ENCODE measurements at regions not wholly inside any gene's neighbourhood (a gene's known extent, or its start where the extent isn't known, plus 50 kb on each side); places are given as distances from the start of the nearest gene placed in this dataset.

GRCh38 chr1:191260056-191260455 lies 782.4 kb upstream of the BRINP3 start:
- Histone ChIP-seq H4K5ac (ENCODE audit: low read depth, low read length) (no peak overlapping the region), H3K9me3 (ENCODE audit: control insufficient read depth, insufficient read depth, low read length) (no peaks in the 10 kb centered on the region), H4K8ac (ENCODE audit: low read depth in 2 of 2, low read length in 2 of 2) (no peak overlapping the region), H2BK20ac (ENCODE audit: low read depth, low read length) (no peak overlapping the region), H3K23ac (ENCODE audit: low read depth, low read length) (no peak overlapping the region), H3K27ac (ENCODE audit: insufficient read depth, low read length) (no peak overlapping the region), H3K79me1 (ENCODE audit: low read depth in 1 of 2, low read length in 2 of 2) (no peaks in the 10 kb centered on the region), H3K18ac (ENCODE audit: low read depth, low read length) (no peak overlapping the region), H2AFZ (replicated peaks; ENCODE audit: low read length, poor library complexity) (no peak overlapping the region), H2AK5ac (ENCODE audit: low read depth, low read length) (no peak overlapping the region), H3K4me3 (ENCODE audit: insufficient read depth, low read depth, low read length) (no peak overlapping the region), H3K4ac (ENCODE audit: low read depth, low read length) (no peak overlapping the region), H3K56ac (ENCODE audit: extremely low read depth, insufficient read depth, low read length) (no peak overlapping the region), H2AK9ac (replicated peaks; ENCODE audit: low read depth, low read length, poor library complexity) (no peak overlapping the region), H4K20me1 (ENCODE audit: insufficient read depth, low read length) (no peaks in the 10 kb centered on the region), H3K27me3 (ENCODE audit: control insufficient read depth, insufficient read depth, low read length) (no peaks in the 10 kb centered on the region), H3K14ac (replicated peaks; ENCODE audit: low read depth, low read length) (no peak overlapping the region), H3K9ac (ENCODE audit: low read depth, low read length) (no peak overlapping the region), H4K91ac (ENCODE audit: insufficient read depth, low read depth, low read length) (no peak overlapping the region), H2BK120ac (ENCODE audit: low read depth, low read length) (no peak overlapping the region), H2BK15ac (ENCODE audit: low read depth, low read length) (no peak overlapping the region), H2BK5ac (ENCODE audit: low read depth, low read length, poor library complexity, severe bottlenecking) (no peak overlapping the region), H3K4me1 (ENCODE audit: control insufficient read depth, insufficient read depth, low read length) (no peaks in the 10 kb centered on the region), H3K9me1 (ENCODE audit: insufficient read depth, low read length) (no peaks in the 10 kb centered on the region), H3K36me3 (ENCODE audit: control insufficient read depth, insufficient read depth, low read length) (no peaks in the 10 kb centered on the region), H3K4me2 (ENCODE audit: low read depth, low read length) (no peak overlapping the region)
- in situ Hi-C loops (cut with MboI; ENCODE audit: low sequenced_read_pairs), result no loop called here
- no peak for TF ChIP-seq SMC3 (IDR thresholded peaks at IDR 0.05; ENCODE audit: low read depth, low read length)
- no peak for TF ChIP-seq CEBPB (IDR thresholded peaks at IDR 0.05; ENCODE audit: low read depth, low read length)
- TF ChIP-seq BHLHE40 (IDR thresholded peaks at IDR 0.05; ENCODE audit: low read depth, low read length), result no peak
- no peak for TF ChIP-seq USF2 (IDR thresholded peaks at IDR 0.05; ENCODE audit: low read depth, low read length)
- no peak for TF ChIP-seq ELK1 (IDR thresholded peaks at IDR 0.05; ENCODE audit: borderline replicate concordance, low read depth, low read length)
- no peak for TF ChIP-seq CHD1 (IDR thresholded peaks at IDR 0.05; ENCODE audit: low read depth, low read length)
- TF ChIP-seq, protein P1, sequence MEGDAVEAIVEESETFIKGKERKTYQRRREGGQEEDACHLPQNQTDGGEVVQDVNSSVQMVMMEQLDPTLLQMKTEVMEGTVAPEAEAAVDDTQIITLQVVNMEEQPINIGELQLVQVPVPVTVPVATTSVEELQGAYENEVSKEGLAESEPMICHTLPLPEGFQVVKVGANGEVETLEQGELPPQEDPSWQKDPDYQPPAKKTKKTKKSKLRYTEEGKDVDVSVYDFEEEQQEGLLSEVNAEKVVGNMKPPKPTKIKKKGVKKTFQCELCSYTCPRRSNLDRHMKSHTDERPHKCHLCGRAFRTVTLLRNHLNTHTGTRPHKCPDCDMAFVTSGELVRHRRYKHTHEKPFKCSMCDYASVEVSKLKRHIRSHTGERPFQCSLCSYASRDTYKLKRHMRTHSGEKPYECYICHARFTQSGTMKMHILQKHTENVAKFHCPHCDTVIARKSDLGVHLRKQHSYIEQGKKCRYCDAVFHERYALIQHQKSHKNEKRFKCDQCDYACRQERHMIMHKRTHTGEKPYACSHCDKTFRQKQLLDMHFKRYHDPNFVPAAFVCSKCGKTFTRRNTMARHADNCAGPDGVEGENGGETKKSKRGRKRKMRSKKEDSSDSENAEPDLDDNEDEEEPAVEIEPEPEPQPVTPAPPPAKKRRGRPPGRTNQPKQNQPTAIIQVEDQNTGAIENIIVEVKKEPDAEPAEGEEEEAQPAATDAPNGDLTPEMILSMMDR (conservative IDR thresholded peaks at IDR 0.05; ENCODE audit: low read depth, low read length), result no peak
- no peak for TF ChIP-seq RCOR1 (IDR thresholded peaks at IDR 0.05; ENCODE audit: insufficient replicate concordance, low read length)
- TF ChIP-seq POLR2A (IDR thresholded peaks at IDR 0.05; ENCODE audit: low read depth, low read length), result no peak
- no peak for TF ChIP-seq MAFK (IDR thresholded peaks at IDR 0.05; ENCODE audit: low read depth, low read length)
- TF ChIP-seq RFX5 (IDR thresholded peaks at IDR 0.05; ENCODE audit: low read depth, low read length), result no peak
- TF ChIP-seq FOS (IDR thresholded peaks at IDR 0.05; ENCODE audit: low read depth, low read length), result no peak
- intact Hi-C loops (cut with micrococcal nuclease), result no loop called here
- no peak for DNase-seq
- POLR2A ChIA-PET (ENCODE audit: unreplicated experiment), result no interaction called here
- dilution Hi-C loops (cut with HindIII; ENCODE audit: low sequenced_read_pairs, unreplicated experiment), result no loop called here
- WGBS, 2 experiments (ENCODE audit: extremely low coverage in 2 of 2, insufficient read length in 1 of 2), result no CpG with 5 or more reads among the region's 1 CpG
- no TSS peak for BruUV-seq (replicated peaks)
- CTCF ChIA-PET, result no interaction called here
- no peak for ATAC-seq (ENCODE audit: low read depth)

All from IMR-90 (cell line).